ENCODE measurements at regions not wholly inside any gene's neighbourhood (a gene's known extent, or its start where the extent isn't known, plus 50 kb on each side); places are given as distances from the start of the nearest gene placed in this dataset.
"Not testable (repeated sequence)": the region's sequence is repeated elsewhere in the genome, so short reads cannot be mapped to it uniquely, and the experiment has no call there.

DNA sequence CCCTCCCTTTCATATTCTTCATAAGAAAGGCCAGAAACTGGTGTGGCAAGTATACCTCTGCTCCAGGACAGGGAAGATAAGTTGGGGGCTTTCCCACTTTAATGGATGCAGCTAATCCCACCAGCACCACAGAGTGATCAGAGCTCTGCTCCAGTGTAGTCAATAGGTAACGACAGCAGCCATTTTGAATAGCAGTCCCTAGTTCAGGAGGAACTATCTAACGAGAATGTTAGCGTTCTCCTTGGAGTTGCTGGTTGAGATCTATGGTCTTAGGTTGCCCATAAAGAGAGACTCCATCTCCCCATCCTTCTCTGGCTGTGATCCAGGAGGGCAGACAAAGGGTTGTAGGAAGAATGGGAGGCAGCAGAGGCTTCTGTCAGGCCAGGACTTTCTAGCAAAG is 64.0 kb upstream of the CCDC90B start:
- Histone ChIP-seq H3K4me2 (ENCODE audit: low read length) (no peak overlapping the region), H3K9ac (ENCODE audit: low read length) (no peak overlapping the region), H3K4me3 (ENCODE audit: low read length) (no peak overlapping the region), H3F3A (ENCODE audit: insufficient read depth, low read length, poor library complexity, severe bottlenecking) (no peaks in the 10 kb centered on the region), H3K27ac (ENCODE audit: low read length) (no peak overlapping the region), H4K20me1 (ENCODE audit: insufficient read depth) (no peaks in the 10 kb centered on the region), H2AFZ (ENCODE audit: low read depth, low read length) (no peak overlapping the region), H3K9me2 (ENCODE audit: insufficient read depth, low read length) (no peaks in the 10 kb centered on the region), H3K79me2 (replicated peaks; ENCODE audit: insufficient read depth, low read length) (no peaks in the 10 kb centered on the region), H3K9me3 (ENCODE audit: low read length) (no peaks in the 10 kb centered on the region), H3K27me3 (ENCODE audit: insufficient read depth, low read depth, low read length) (no peaks in the 10 kb centered on the region), H3K36me3 (ENCODE audit: insufficient read depth, low read length) (no peaks in the 10 kb centered on the region)
- TF ChIP-seq SMC3 (conservative IDR thresholded peaks at IDR 0.05; ENCODE audit: poor library complexity), result no peak
- TF ChIP-seq, protein P1, sequence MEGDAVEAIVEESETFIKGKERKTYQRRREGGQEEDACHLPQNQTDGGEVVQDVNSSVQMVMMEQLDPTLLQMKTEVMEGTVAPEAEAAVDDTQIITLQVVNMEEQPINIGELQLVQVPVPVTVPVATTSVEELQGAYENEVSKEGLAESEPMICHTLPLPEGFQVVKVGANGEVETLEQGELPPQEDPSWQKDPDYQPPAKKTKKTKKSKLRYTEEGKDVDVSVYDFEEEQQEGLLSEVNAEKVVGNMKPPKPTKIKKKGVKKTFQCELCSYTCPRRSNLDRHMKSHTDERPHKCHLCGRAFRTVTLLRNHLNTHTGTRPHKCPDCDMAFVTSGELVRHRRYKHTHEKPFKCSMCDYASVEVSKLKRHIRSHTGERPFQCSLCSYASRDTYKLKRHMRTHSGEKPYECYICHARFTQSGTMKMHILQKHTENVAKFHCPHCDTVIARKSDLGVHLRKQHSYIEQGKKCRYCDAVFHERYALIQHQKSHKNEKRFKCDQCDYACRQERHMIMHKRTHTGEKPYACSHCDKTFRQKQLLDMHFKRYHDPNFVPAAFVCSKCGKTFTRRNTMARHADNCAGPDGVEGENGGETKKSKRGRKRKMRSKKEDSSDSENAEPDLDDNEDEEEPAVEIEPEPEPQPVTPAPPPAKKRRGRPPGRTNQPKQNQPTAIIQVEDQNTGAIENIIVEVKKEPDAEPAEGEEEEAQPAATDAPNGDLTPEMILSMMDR (IDR thresholded peaks at IDR 0.05; ENCODE audit: poor library complexity, severe bottlenecking), result no peak
- TF ChIP-seq MXI1 (conservative IDR thresholded peaks at IDR 0.05; ENCODE audit: poor library complexity, severe bottlenecking), result no peak
- no peak for TF ChIP-seq POLR2AphosphoS5 (IDR thresholded peaks at IDR 0.05)
- TF ChIP-seq, protein P2, sequence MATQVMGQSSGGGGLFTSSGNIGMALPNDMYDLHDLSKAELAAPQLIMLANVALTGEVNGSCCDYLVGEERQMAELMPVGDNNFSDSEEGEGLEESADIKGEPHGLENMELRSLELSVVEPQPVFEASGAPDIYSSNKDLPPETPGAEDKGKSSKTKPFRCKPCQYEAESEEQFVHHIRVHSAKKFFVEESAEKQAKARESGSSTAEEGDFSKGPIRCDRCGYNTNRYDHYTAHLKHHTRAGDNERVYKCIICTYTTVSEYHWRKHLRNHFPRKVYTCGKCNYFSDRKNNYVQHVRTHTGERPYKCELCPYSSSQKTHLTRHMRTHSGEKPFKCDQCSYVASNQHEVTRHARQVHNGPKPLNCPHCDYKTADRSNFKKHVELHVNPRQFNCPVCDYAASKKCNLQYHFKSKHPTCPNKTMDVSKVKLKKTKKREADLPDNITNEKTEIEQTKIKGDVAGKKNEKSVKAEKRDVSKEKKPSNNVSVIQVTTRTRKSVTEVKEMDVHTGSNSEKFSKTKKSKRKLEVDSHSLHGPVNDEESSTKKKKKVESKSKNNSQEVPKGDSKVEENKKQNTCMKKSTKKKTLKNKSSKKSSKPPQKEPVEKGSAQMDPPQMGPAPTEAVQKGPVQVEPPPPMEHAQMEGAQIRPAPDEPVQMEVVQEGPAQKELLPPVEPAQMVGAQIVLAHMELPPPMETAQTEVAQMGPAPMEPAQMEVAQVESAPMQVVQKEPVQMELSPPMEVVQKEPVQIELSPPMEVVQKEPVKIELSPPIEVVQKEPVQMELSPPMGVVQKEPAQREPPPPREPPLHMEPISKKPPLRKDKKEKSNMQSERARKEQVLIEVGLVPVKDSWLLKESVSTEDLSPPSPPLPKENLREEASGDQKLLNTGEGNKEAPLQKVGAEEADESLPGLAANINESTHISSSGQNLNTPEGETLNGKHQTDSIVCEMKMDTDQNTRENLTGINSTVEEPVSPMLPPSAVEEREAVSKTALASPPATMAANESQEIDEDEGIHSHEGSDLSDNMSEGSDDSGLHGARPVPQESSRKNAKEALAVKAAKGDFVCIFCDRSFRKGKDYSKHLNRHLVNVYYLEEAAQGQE (IDR thresholded peaks at IDR 0.05; ENCODE audit: borderline replicate concordance), result no peak
- no peak for TF ChIP-seq RAD21 (conservative IDR thresholded peaks at IDR 0.05)
- no peak for TF ChIP-seq EZH2 (IDR thresholded peaks at IDR 0.05; ENCODE audit: borderline replicate concordance, insufficient read depth, low read length, poor library complexity, severe bottlenecking)
- no peak for TF ChIP-seq TAF1 (IDR thresholded peaks at IDR 0.05; ENCODE audit: low read depth)
- TF ChIP-seq EP300 (conservative IDR thresholded peaks at IDR 0.05; ENCODE audit: poor library complexity, severe bottlenecking), result no peak

- Histone ChIP-seq H3K4me2 (ENCODE audit: low read length) (no peak overlapping the region), H3K9ac (ENCODE audit: low read length) (no peak overlapping the region), H4K20me1 (ENCODE audit: insufficient read depth) (no peaks in the 10 kb centered on the region), H3K4me3 (ENCODE audit: low read length) (no peak overlapping the region), H3F3A (ENCODE audit: insufficient read depth, low read length, poor library complexity, severe bottlenecking) (no peaks in the 10 kb centered on the region), H3K79me2 (replicated peaks; ENCODE audit: insufficient read depth, low read length) (no peaks in the 10 kb centered on the region), H3K27ac (ENCODE audit: low read length) (peak overlapping the region; percentile 25), H3K27me3 (ENCODE audit: insufficient read depth, low read depth, low read length) (no peaks in the 10 kb centered on the region), H2AFZ (ENCODE audit: low read depth, low read length) (no peak overlapping the region), H3K9me2 (ENCODE audit: insufficient read depth, low read length) (no peaks in the 10 kb centered on the region), H3K36me3 (ENCODE audit: insufficient read depth, low read length) (no peaks in the 10 kb centered on the region), H3K9me3 (ENCODE audit: low read length) (no peaks in the 10 kb centered on the region)
- TF ChIP-seq POLR2AphosphoS5 (IDR thresholded peaks at IDR 0.05), result no peak
- no peak for TF ChIP-seq TAF1 (IDR thresholded peaks at IDR 0.05; ENCODE audit: low read depth)
- TF ChIP-seq MXI1 (conservative IDR thresholded peaks at IDR 0.05; ENCODE audit: poor library complexity, severe bottlenecking), result no peak
- TF ChIP-seq, protein P2 (IDR thresholded peaks at IDR 0.05; ENCODE audit: borderline replicate concordance), result no peak
- TF ChIP-seq RAD21 (conservative IDR thresholded peaks at IDR 0.05), result no peak
- no peak for TF ChIP-seq EP300 (conservative IDR thresholded peaks at IDR 0.05; ENCODE audit: poor library complexity, severe bottlenecking)
- TF ChIP-seq, protein P1 (IDR thresholded peaks at IDR 0.05; ENCODE audit: poor library complexity, severe bottlenecking), result no peak
- TF ChIP-seq EZH2 (IDR thresholded peaks at IDR 0.05; ENCODE audit: borderline replicate concordance, insufficient read depth, low read length, poor library complexity, severe bottlenecking), result no peak
- no peak for TF ChIP-seq SMC3 (conservative IDR thresholded peaks at IDR 0.05; ENCODE audit: poor library complexity)
Measured at GRCh38 chr11:83349296-83349695, 63.1 kb upstream of the CCDC90B start.

GRCh38 chr11:83346706-83347105 is 60.5 kb upstream of the CCDC90B start:
- not testable (repeated sequence) for H3K4me3 ChIP-seq (ENCODE audit: low read length); H3K9me2 ChIP-seq (ENCODE audit: insufficient read depth, low read length); H3K9me3 ChIP-seq (ENCODE audit: low read length); H3F3A ChIP-seq (ENCODE audit: insufficient read depth, low read length, poor library complexity, severe bottlenecking); H3K79me2 ChIP-seq (replicated peaks; ENCODE audit: insufficient read depth, low read length); H4K20me1 ChIP-seq (ENCODE audit: insufficient read depth); H3K27ac ChIP-seq (ENCODE audit: low read length); H3K9ac ChIP-seq (ENCODE audit: low read length); H3K27me3 ChIP-seq (ENCODE audit: insufficient read depth, low read depth, low read length); H3K4me2 ChIP-seq (ENCODE audit: low read length); H3K36me3 ChIP-seq (ENCODE audit: insufficient read depth, low read length); H2AFZ ChIP-seq (ENCODE audit: low read depth, low read length)
